DOHH2 (cell line): ENCODE measurements at regions not wholly inside any gene's neighbourhood (a gene's known extent, or its start where the extent isn't known, plus 50 kb on each side); places are given as distances from the start of the nearest gene placed in this dataset.
"Not testable (repeated sequence)": the region's sequence is repeated elsewhere in the genome, so short reads cannot be mapped to it uniquely, and the experiment has no call there.

Experiments
- EZH2phosphoT487 ChIP-seq: fragments of 200-600 bp; sonication (generic); IDR thresholded peaks from 2 replicates; pipeline ENCODE4 v1.6.1; 2017; ENCODE audit warnings: borderline replicate concordance, mild to moderate bottlenecking, antibody characterized with exemption, low read length, moderate library complexity, mixed read lengths
- TF ChIP-seq, protein P1 (sequence below): fragments of 200-600 bp; sonication (generic); IDR thresholded peaks from one replicate; pipeline ENCODE4 v1.5.1; 2014; ENCODE audit warnings: antibody characterized with exemption, mild to moderate bottlenecking, low read depth, low read length; ENCODE audit not compliant: poor library complexity, severe bottlenecking

DNA sequence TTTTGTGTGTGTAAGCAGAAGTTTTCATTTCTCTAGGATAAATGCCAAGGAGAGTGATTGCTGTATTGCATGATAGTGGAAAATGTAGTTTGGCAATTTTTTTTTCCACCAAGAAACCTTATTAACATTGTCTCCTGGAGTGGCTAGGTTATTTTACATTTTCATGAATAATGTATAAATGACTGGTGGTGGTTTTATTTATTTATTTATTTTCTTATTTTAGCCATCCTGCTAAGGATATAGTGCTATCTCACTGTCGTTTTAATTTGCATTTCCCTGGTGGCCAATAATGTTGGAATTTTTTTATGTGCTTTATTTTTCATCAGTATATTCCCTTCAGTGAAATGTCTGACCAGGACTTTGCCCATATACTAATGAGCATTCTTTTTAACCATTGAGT, 328.3 kb upstream of the OR4C13 start:
- TF ChIP-seq EZH2phosphoT487 = not testable (repeated sequence)
- TF ChIP-seq, protein P1, sequence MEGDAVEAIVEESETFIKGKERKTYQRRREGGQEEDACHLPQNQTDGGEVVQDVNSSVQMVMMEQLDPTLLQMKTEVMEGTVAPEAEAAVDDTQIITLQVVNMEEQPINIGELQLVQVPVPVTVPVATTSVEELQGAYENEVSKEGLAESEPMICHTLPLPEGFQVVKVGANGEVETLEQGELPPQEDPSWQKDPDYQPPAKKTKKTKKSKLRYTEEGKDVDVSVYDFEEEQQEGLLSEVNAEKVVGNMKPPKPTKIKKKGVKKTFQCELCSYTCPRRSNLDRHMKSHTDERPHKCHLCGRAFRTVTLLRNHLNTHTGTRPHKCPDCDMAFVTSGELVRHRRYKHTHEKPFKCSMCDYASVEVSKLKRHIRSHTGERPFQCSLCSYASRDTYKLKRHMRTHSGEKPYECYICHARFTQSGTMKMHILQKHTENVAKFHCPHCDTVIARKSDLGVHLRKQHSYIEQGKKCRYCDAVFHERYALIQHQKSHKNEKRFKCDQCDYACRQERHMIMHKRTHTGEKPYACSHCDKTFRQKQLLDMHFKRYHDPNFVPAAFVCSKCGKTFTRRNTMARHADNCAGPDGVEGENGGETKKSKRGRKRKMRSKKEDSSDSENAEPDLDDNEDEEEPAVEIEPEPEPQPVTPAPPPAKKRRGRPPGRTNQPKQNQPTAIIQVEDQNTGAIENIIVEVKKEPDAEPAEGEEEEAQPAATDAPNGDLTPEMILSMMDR = not testable (repeated sequence)
